Astrocyte (in vitro differentiated cells and primary cell): ENCODE measurements at regions not wholly inside any gene's neighbourhood (a gene's known extent, or its start where the extent isn't known, plus 50 kb on each side); places are given as distances from the start of the nearest gene placed in this dataset.

Source experiments
- EZH2 ChIP-seq: IDR thresholded peaks from 2 replicates; pipeline ENCODE4 v1.6.1; 2012; ENCODE audit warnings: mild to moderate bottlenecking, low read length, inconsistent platforms; ENCODE audit not compliant: insufficient read depth
- TF ChIP-seq, protein P1 (sequence below): IDR thresholded peaks from 2 replicates; pipeline ENCODE4 v1.5.1; 2011; ENCODE audit warnings: low read depth, mild to moderate bottlenecking, inconsistent platforms, low read length, moderate library complexity; ENCODE audit not compliant: insufficient read depth

GRCh38 chr5:116922532-116922931, 347.9 kb upstream of the SEMA6A start:
- TF ChIP-seq EZH2: no peak
- TF ChIP-seq, protein P1, sequence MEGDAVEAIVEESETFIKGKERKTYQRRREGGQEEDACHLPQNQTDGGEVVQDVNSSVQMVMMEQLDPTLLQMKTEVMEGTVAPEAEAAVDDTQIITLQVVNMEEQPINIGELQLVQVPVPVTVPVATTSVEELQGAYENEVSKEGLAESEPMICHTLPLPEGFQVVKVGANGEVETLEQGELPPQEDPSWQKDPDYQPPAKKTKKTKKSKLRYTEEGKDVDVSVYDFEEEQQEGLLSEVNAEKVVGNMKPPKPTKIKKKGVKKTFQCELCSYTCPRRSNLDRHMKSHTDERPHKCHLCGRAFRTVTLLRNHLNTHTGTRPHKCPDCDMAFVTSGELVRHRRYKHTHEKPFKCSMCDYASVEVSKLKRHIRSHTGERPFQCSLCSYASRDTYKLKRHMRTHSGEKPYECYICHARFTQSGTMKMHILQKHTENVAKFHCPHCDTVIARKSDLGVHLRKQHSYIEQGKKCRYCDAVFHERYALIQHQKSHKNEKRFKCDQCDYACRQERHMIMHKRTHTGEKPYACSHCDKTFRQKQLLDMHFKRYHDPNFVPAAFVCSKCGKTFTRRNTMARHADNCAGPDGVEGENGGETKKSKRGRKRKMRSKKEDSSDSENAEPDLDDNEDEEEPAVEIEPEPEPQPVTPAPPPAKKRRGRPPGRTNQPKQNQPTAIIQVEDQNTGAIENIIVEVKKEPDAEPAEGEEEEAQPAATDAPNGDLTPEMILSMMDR: no peak
